ENCODE measurements at regions not wholly inside any gene's neighbourhood (a gene's known extent, or its start where the extent isn't known, plus 50 kb on each side); places are given as distances from the start of the nearest gene placed in this dataset.

DNA sequence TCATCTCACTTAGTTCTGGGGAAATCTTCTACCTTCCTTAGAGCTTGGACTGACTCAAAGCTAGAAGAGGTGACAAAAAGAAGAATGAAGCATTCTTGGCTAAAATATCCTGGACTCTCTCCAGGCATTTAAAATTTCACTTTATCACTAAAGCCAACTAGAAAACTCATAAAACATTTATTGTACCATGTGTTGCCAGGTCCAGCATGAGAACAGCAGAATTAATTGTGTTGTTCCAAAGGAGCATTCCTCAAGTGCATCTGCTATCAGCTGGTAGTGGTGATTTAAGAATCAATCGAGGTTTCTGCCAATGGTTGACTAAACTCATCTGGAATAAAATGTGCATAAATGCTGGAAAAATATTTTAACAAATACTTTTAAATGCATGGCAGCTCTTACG, 147.3 kb upstream of the SSTR4 start:
- Histone ChIP-seq H3K9me3 (ENCODE audit: control insufficient read depth in 2 of 2, low read length in 2 of 2) (peaks cover 0 to 4% of the 10 kb centered on the region in 2 donors), H3K36me3 (ENCODE audit: control insufficient read depth in 2 of 2, insufficient read depth in 2 of 2, low read length in 2 of 2) (no peaks in the 10 kb centered on the region), H3K27ac (ENCODE audit: low read length) (no peak overlapping the region), H3K27me3 (ENCODE audit: control insufficient read depth in 1 of 2, insufficient read depth in 2 of 2, low read length in 2 of 2) (no peaks in the 10 kb centered on the region), H3K4me3 (ENCODE audit: low read length in 2 of 2) (no peak overlapping the region), H3K9ac (ENCODE audit: low read length in 2 of 2) (no peak overlapping the region), H3K4me1 (ENCODE audit: control insufficient read depth, insufficient read depth, low read length) (no peaks in the 10 kb centered on the region)

DNA sequence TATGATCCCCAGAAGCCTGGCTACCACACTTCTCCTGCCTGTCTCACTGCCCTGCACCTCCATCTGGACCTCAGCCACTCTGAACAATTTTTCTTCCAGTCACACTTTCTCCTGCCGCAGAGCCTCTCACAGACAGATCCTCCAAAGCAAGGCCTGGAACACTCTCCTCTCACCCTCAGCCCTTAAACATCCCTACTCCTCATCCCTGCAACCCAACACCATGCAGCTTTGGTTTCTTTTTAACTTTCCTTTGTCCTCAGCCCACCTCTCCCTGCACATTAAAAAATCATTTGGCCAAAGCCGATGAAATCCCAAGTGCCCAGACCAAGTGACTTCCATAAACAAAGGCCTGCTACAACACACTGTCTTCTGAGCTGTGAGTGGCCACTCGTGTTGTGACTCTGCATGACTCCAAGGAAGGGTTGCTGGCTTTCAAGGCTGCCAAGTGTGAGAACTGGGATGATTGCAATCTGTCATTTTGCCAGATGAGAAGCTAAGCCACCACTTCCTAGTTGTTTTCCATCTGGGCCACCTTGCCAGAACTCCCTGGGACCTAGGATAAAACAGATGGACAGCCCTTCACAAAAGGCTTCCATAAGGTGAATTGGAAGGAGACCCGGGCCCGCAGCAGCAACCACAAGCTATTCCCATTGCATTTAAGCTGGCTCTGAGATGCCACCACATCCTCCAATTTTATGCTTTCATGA, 144.4 kb upstream of the SSTR4 start:
- H3K4me3 ChIP-seq (ENCODE audit: low read length in 2 of 2): no peak overlapping the region
- no peaks in the 10 kb centered on the region for H3K4me1 ChIP-seq (ENCODE audit: control insufficient read depth, insufficient read depth, low read length)
- H3K27me3 ChIP-seq (ENCODE audit: control insufficient read depth in 1 of 2, insufficient read depth in 2 of 2, low read length in 2 of 2): no peaks in the 10 kb centered on the region
- no peak overlapping the region for H3K9ac ChIP-seq (ENCODE audit: low read length in 2 of 2)
- H3K36me3 ChIP-seq (ENCODE audit: control insufficient read depth in 2 of 2, insufficient read depth in 2 of 2, low read length in 2 of 2): no peaks in the 10 kb centered on the region
- no peak overlapping the region for H3K27ac ChIP-seq (ENCODE audit: low read length)
- peaks cover 0 to 4% of the 10 kb centered on the region in 2 donors for H3K9me3 ChIP-seq (ENCODE audit: control insufficient read depth in 2 of 2, low read length in 2 of 2)

DNA sequence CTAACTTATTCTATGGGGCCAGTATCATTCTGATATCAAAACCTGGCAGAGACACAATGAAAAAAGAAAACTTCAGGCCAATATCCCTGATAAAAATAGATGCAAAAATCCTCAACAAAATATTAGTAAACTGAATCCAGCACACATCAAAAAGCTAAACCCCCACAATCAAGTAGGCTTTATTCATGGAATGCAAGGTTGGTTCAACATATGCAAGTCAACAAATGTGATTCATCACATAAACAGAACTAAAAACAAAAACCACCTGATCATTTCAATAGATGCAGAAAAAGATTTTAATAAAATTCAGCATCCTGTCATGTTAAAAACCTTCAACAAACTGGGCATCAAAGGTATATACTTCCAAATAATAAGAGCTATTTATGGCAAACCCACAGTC, 133.9 kb upstream of the SSTR4 start:
- Histone ChIP-seq H3K9ac (ENCODE audit: low read length in 2 of 2) (no peak overlapping the region), H3K36me3 (ENCODE audit: control insufficient read depth in 2 of 2, insufficient read depth in 2 of 2, low read length in 2 of 2) (no peaks in the 10 kb centered on the region), H3K4me1 (ENCODE audit: control insufficient read depth, insufficient read depth, low read length) (no peaks in the 10 kb centered on the region), H3K4me3 (ENCODE audit: low read length in 2 of 2) (no peak overlapping the region), H3K27ac (ENCODE audit: low read length) (no peak overlapping the region), H3K27me3 (ENCODE audit: control insufficient read depth in 1 of 2, insufficient read depth in 2 of 2, low read length in 2 of 2) (no peaks in the 10 kb centered on the region), H3K9me3 (ENCODE audit: control insufficient read depth in 2 of 2, low read length in 2 of 2) (peaks cover 0 to 9% of the 10 kb centered on the region in 2 donors)

DNA sequence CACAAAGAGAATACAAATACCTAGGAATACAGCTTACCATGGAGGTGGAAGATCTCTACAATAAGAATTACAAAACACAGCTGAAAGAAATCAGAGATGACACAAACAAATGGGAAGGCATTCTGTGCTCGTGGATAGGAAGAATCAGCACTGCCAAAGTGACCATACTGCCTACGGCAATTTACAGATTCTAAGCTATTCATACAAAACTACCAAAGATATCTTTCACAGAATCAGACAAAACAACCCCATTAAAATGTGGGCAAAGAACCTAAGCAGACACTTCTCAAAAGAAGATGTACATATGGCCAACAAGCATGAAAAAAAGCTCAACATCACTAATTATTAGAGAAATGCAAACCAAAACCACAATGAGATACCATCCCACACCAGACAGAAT, 133.2 kb upstream of the SSTR4 start:
- H3K4me1 ChIP-seq (ENCODE audit: control insufficient read depth, insufficient read depth, low read length): no peaks in the 10 kb centered on the region
- no peak overlapping the region for H3K9ac ChIP-seq (ENCODE audit: low read length in 2 of 2)
- H3K27ac ChIP-seq (ENCODE audit: low read length): no peak overlapping the region
- no peak overlapping the region for H3K4me3 ChIP-seq (ENCODE audit: low read length in 2 of 2)
- no peaks in the 10 kb centered on the region for H3K36me3 ChIP-seq (ENCODE audit: control insufficient read depth in 2 of 2, insufficient read depth in 2 of 2, low read length in 2 of 2)
- H3K9me3 ChIP-seq (ENCODE audit: control insufficient read depth in 2 of 2, low read length in 2 of 2): peaks cover 0 to 9% of the 10 kb centered on the region in 2 donors
- H3K27me3 ChIP-seq (ENCODE audit: control insufficient read depth in 1 of 2, insufficient read depth in 2 of 2, low read length in 2 of 2): no peaks in the 10 kb centered on the region

DNA sequence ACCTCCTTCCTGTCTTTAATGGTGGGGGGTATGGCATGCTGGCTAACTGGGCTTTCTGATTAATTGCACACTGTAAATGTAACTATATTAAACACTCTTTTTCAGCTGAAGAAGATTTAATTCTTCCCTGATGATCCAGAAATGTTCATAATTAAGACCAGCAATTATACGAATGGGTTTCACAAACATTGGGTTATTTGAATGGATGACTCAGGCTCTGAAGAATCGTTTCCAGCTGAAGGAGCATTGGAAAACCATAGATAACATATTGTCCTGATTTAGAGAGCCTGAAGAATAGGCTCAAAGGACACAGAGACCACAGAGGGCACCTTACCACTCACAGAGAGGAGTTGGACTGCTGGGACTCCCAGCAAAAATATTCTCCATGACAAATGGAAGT, 130.7 kb upstream of the SSTR4 start:
- H3K4me1 ChIP-seq (ENCODE audit: control insufficient read depth, insufficient read depth, low read length): no peaks in the 10 kb centered on the region
- no peaks in the 10 kb centered on the region for H3K36me3 ChIP-seq (ENCODE audit: control insufficient read depth in 2 of 2, insufficient read depth in 2 of 2, low read length in 2 of 2)
- H3K27ac ChIP-seq (ENCODE audit: low read length): no peak overlapping the region
- no peaks in the 10 kb centered on the region for H3K27me3 ChIP-seq (ENCODE audit: control insufficient read depth in 1 of 2, insufficient read depth in 2 of 2, low read length in 2 of 2)
- H3K9me3 ChIP-seq (ENCODE audit: control insufficient read depth in 2 of 2, low read length in 2 of 2): peaks cover 0 to 4% of the 10 kb centered on the region in 2 donors
- no peak overlapping the region for H3K9ac ChIP-seq (ENCODE audit: low read length in 2 of 2)
- H3K4me3 ChIP-seq (ENCODE audit: low read length in 2 of 2): no peak overlapping the region

DNA sequence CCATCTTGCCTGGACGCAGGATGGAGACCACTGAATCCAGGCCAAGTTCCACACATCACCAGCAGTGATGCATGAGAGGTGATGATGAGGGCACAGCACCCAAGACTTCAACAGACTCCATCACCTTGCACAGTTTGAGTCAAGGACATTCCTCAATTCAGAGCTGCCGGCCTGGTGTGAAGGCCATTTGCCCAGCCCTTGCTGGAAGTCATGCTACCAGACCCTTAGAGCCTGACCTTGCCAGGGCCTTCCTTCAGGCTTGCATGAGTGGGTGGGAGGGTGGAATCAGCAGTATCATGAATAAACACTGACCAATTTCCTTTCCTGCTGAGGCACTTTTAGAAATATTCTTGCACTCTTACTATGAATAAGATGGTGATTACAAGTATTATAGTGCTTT, 130.2 kb upstream of the SSTR4 start:
- Histone ChIP-seq H3K4me1 (ENCODE audit: control insufficient read depth, insufficient read depth, low read length) (no peaks in the 10 kb centered on the region), H3K27ac (ENCODE audit: low read length) (no peak overlapping the region), H3K9ac (ENCODE audit: low read length in 2 of 2) (no peak overlapping the region), H3K9me3 (ENCODE audit: control insufficient read depth in 2 of 2, low read length in 2 of 2) (peaks cover 0 to 2% of the 10 kb centered on the region in 2 donors), H3K36me3 (ENCODE audit: control insufficient read depth in 2 of 2, insufficient read depth in 2 of 2, low read length in 2 of 2) (no peaks in the 10 kb centered on the region), H3K27me3 (ENCODE audit: control insufficient read depth in 1 of 2, insufficient read depth in 2 of 2, low read length in 2 of 2) (no peaks in the 10 kb centered on the region), H3K4me3 (ENCODE audit: low read length in 2 of 2) (no peak overlapping the region)

DNA sequence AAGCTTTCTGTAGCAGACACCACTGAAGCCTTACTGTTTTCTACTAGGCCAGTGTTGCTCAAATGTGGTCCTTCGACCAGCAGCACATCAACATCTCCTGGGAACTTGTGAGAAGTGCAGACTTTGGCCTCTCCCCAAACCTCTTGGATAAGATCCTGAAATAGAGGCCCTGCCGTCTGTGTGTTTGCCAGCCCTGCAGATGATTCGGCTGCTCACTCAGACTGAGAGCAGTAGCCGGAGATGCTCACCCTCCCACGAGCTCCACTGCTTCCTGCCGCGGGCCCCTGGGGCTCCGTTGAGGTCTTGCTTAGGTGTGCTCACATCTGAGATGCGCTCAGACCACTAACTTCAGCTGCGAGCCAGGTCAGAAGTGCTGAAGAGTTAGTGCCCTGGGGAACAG, 129.5 kb upstream of the SSTR4 start:
- Histone ChIP-seq H3K27ac (ENCODE audit: low read length) (no peak overlapping the region), H3K9me3 (ENCODE audit: control insufficient read depth in 2 of 2, low read length in 2 of 2) (no peaks in the 10 kb centered on the region), H3K9ac (ENCODE audit: low read length in 2 of 2) (no peak overlapping the region), H3K4me1 (ENCODE audit: control insufficient read depth, insufficient read depth, low read length) (no peaks in the 10 kb centered on the region), H3K27me3 (ENCODE audit: control insufficient read depth in 1 of 2, insufficient read depth in 2 of 2, low read length in 2 of 2) (no peaks in the 10 kb centered on the region), H3K4me3 (ENCODE audit: low read length in 2 of 2) (no peak overlapping the region), H3K36me3 (ENCODE audit: control insufficient read depth in 2 of 2, insufficient read depth in 2 of 2, low read length in 2 of 2) (no peaks in the 10 kb centered on the region)

DNA sequence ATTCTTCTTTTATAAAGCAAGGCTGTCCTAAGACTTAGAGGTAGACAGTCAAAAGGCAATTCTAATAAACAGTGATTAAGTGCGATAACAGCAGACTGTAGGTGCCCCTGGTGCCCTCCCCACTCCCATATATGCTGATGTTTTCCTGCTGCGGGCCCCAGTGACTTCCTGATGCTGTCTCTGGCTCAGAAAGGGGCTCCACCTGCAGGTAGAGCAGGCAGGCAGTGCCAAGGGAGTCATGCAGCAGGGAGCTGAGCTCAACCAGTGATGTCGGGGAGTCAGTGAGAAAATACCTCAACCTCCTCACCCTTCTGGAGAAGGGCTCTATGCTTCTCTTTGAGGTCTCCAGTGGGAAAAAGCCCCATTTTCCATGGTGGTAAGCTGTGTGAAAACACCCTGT, 126.7 kb upstream of the SSTR4 start:
- Histone ChIP-seq H3K9ac (ENCODE audit: low read length in 2 of 2) (no peak overlapping the region), H3K27me3 (ENCODE audit: control insufficient read depth in 1 of 2, insufficient read depth in 2 of 2, low read length in 2 of 2) (no peaks in the 10 kb centered on the region), H3K9me3 (ENCODE audit: control insufficient read depth in 2 of 2, low read length in 2 of 2) (no peaks in the 10 kb centered on the region), H3K4me3 (ENCODE audit: low read length in 2 of 2) (no peak overlapping the region), H3K27ac (ENCODE audit: low read length) (no peak overlapping the region), H3K4me1 (ENCODE audit: control insufficient read depth, insufficient read depth, low read length) (no peaks in the 10 kb centered on the region), H3K36me3 (ENCODE audit: control insufficient read depth in 2 of 2, insufficient read depth in 2 of 2, low read length in 2 of 2) (no peaks in the 10 kb centered on the region)

DNA sequence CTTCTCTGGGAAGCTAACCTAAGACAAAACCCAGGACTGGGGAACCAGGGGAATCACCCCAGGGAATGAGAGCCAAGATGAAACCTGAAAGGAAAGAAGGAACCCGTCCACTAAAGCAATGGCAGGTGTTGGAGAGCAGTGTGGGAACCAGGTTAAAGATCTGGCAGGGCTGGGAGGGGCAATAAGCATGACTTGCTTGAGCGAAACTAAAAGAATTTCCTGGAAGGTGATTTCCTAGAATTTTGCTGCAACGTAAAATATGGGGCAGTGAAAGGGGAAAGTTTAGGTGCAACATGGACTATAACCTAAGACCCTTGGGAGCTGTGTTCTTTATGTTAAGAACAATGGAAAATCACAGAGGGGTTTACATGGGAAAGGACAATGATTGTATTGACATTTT, 126.2 kb upstream of the SSTR4 start:
- Histone ChIP-seq H3K36me3 (ENCODE audit: control insufficient read depth in 2 of 2, insufficient read depth in 2 of 2, low read length in 2 of 2) (no peaks in the 10 kb centered on the region), H3K4me1 (ENCODE audit: control insufficient read depth, insufficient read depth, low read length) (no peaks in the 10 kb centered on the region), H3K9ac (ENCODE audit: low read length in 2 of 2) (no peak overlapping the region), H3K27ac (ENCODE audit: low read length) (no peak overlapping the region), H3K4me3 (ENCODE audit: low read length in 2 of 2) (no peak overlapping the region), H3K27me3 (ENCODE audit: control insufficient read depth in 1 of 2, insufficient read depth in 2 of 2, low read length in 2 of 2) (no peaks in the 10 kb centered on the region), H3K9me3 (ENCODE audit: control insufficient read depth in 2 of 2, low read length in 2 of 2) (no peaks in the 10 kb centered on the region)

DNA sequence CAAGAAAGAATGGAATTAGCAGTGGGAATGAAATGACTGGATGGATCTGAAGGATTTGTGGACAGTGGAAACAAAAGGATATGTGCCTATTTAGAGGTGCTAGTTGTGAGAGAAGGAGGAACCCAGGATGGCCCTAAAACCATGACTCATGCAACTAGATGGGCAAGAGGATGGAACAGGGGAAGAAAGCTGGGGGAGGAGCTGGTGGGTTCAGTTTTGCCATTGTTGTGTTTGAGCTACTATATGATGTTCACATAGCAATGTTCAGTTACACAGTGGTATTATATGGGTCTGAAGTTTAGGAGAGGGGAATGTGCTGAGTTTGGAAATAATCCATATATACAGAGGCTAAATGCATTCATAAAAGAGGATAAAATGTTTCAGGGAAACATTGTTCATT, 125.7 kb upstream of the SSTR4 start:
- no peaks in the 10 kb centered on the region for H3K4me1 ChIP-seq (ENCODE audit: control insufficient read depth, insufficient read depth, low read length)
- no peaks in the 10 kb centered on the region for H3K27me3 ChIP-seq (ENCODE audit: control insufficient read depth in 1 of 2, insufficient read depth in 2 of 2, low read length in 2 of 2)
- H3K4me3 ChIP-seq (ENCODE audit: low read length in 2 of 2): no peak overlapping the region
- H3K9ac ChIP-seq (ENCODE audit: low read length in 2 of 2): no peak overlapping the region
- no peaks in the 10 kb centered on the region for H3K36me3 ChIP-seq (ENCODE audit: control insufficient read depth in 2 of 2, insufficient read depth in 2 of 2, low read length in 2 of 2)
- no peak overlapping the region for H3K27ac ChIP-seq (ENCODE audit: low read length)
- no peaks in the 10 kb centered on the region for H3K9me3 ChIP-seq (ENCODE audit: control insufficient read depth in 2 of 2, low read length in 2 of 2)

DNA sequence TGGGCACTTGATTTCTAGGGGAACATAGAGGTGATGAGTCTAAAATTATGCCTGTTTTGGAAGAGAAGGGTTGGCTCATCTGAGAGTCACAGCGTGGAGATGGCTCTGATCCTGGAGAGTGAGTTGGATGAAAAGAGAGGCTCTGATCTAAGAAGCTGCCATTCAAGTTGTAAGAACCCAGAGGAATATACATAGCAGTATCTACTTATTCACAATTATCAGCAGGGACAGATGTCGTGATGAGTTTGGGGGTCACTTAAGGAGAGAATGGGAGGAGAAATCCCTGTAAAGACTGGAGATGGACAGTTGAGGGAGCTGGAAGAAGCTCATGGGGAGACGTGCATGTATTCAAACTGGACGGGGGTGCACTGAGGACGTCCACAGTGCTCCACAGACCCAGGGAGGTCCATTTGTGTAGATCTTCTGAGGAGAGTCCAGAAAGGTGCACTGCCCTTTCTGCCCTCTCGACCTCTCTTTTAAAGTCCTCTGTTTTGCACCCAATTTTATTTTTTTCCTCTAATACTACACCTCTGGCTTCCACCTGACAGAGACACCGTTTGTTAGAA, 124.7 kb upstream of the SSTR4 start:
- Histone ChIP-seq H3K36me3 (ENCODE audit: control insufficient read depth in 2 of 2, insufficient read depth in 2 of 2, low read length in 2 of 2) (no peaks in the 10 kb centered on the region), H3K9me3 (ENCODE audit: control insufficient read depth in 2 of 2, low read length in 2 of 2) (no peaks in the 10 kb centered on the region), H3K4me1 (ENCODE audit: control insufficient read depth, insufficient read depth, low read length) (no peaks in the 10 kb centered on the region), H3K27me3 (ENCODE audit: control insufficient read depth in 1 of 2, insufficient read depth in 2 of 2, low read length in 2 of 2) (no peaks in the 10 kb centered on the region), H3K27ac (ENCODE audit: low read length) (no peak overlapping the region), H3K4me3 (ENCODE audit: low read length in 2 of 2) (no peak overlapping the region), H3K9ac (ENCODE audit: low read length in 2 of 2) (no peak overlapping the region)

Measured in stomach smooth muscle (tissue), 2 donors.